IMR-90 (cell line): ENCODE measurements at regions not wholly inside any gene's neighbourhood (a gene's known extent, or its start where the extent isn't known, plus 50 kb on each side); places are given as distances from the start of the nearest gene placed in this dataset.

ENCODE experiments used
- ATAC-seq: fragments of 200-7000 bp; cut with Tn5 transposase; 2 replicates; pipeline ENCODE4 v1.9.1; 2020; ENCODE audit warnings: low read depth, mild to moderate bottlenecking, moderate library complexity
- BruUV-seq: library from RNA; stranded (reverse); fragments of 400-500 nt; replicated peaks from 2 replicates; lab custom pipeline; 2021; lab: Mats Ljungman, UMichigan
- CTCF ChIA-PET: fragments of 300-600 bp; formaldehyde crosslinking; extraction: SDS; loops from one replicate; lab custom pipeline; 2021; ENCODE audit warnings: antibody characterized with exemption; lab: Yijun Ruan, JAX
- POLR2A ChIA-PET: fragments of 300-600 bp; sonication (Branson Sonifier 250); formaldehyde crosslinking; loops from one replicate; lab custom pipeline; 2022; ENCODE audit warnings: antibody characterized with exemption; ENCODE audit not compliant: unreplicated experiment; lab: Charles Lee
- DNase-seq: peaks from one replicate; pipeline ENCODE4 v3.0.0; 2013
- H2AFZ ChIP-seq: replicated peaks from 2 replicates; pipeline ENCODE3; 2013; ENCODE audit warnings: low read length, mild to moderate bottlenecking; ENCODE audit not compliant: poor library complexity
- H2AK5ac ChIP-seq: 2 replicates; pipeline ENCODE4 v1.6.1; 2013; ENCODE audit warnings: low read depth, low read length, inconsistent platforms
- H2AK9ac ChIP-seq: replicated peaks from 2 replicates; pipeline ENCODE3; 2013; ENCODE audit warnings: mild to moderate bottlenecking, low read depth, low read length, moderate library complexity; ENCODE audit not compliant: poor library complexity
- H2BK120ac ChIP-seq: 2 replicates; pipeline ENCODE4 v1.6.1; 2013; ENCODE audit warnings: low read depth, low read length, inconsistent platforms
- H2BK15ac ChIP-seq: 3 replicates; pipeline ENCODE4 v1.6.1; 2013; ENCODE audit warnings: low read depth, low read length, inconsistent platforms
- H2BK20ac ChIP-seq: 2 replicates; pipeline ENCODE4 v1.6.1; 2013; ENCODE audit warnings: low read depth, mild to moderate bottlenecking, inconsistent platforms, low read length, moderate library complexity
- H2BK5ac ChIP-seq: 2 replicates; pipeline ENCODE4 v1.6.1; 2013; ENCODE audit warnings: mild to moderate bottlenecking, low read depth, low read length, inconsistent platforms; ENCODE audit not compliant: poor library complexity, severe bottlenecking
- H3K14ac ChIP-seq: replicated peaks from 2 replicates; pipeline ENCODE4 v1.6.1; 2013; ENCODE audit warnings: low read depth, low read length, inconsistent platforms
- H3K18ac ChIP-seq: 2 replicates; pipeline ENCODE4 v1.6.1; 2013; ENCODE audit warnings: low read depth, low read length, control low read depth
- H3K23ac ChIP-seq: 2 replicates; pipeline ENCODE4 v1.6.1; 2013; ENCODE audit warnings: low read depth, low read length, inconsistent platforms
- H3K27ac ChIP-seq: 2 replicates; pipeline ENCODE4 v1.5.1; 2013; ENCODE audit warnings: mild to moderate bottlenecking, control low read depth, low read length; ENCODE audit not compliant: insufficient read depth
- H3K27me3 ChIP-seq: 2 replicates; pipeline ENCODE4 v1.6.1; 2013; ENCODE audit warnings: low read length; ENCODE audit not compliant: control insufficient read depth, insufficient read depth
- H3K36me3 ChIP-seq: 2 replicates; pipeline ENCODE4 v1.6.1; 2013; ENCODE audit warnings: low read length, mixed read lengths; ENCODE audit not compliant: control insufficient read depth, insufficient read depth
- H3K4ac ChIP-seq: 2 replicates; pipeline ENCODE4 v1.6.1; 2013; ENCODE audit warnings: low read depth, low read length, inconsistent platforms
- H3K4me1 ChIP-seq: 2 replicates; pipeline ENCODE4 v1.6.1; 2013; ENCODE audit warnings: low read length, mixed read lengths; ENCODE audit not compliant: control insufficient read depth, insufficient read depth
- H3K4me2 ChIP-seq: 2 replicates; pipeline ENCODE4 v1.6.1; 2013; ENCODE audit warnings: low read depth, mild to moderate bottlenecking, control low read depth, low read length, moderate library complexity
- H3K4me3 ChIP-seq: 2 replicates; pipeline ENCODE4 v1.5.1; 2013; ENCODE audit warnings: low read depth, mild to moderate bottlenecking, control low read depth, low read length, moderate library complexity; ENCODE audit not compliant: insufficient read depth
- H3K56ac ChIP-seq: 2 replicates; pipeline ENCODE4 v1.6.1; 2013; ENCODE audit warnings: low read length, inconsistent platforms; ENCODE audit not compliant: insufficient read depth; ENCODE audit errors: extremely low read depth
- H3K79me1 ChIP-seq, 2 experiments: 2 replicates each; pipeline ENCODE4 v1.6.1; 2013; ENCODE audit warnings: low read length in 2 of 2, inconsistent platforms in 1 of 2, low read depth in 1 of 2
- H3K9ac ChIP-seq: 2 replicates; pipeline ENCODE4 v1.6.1; 2013; ENCODE audit warnings: low read depth, low read length, control low read depth
- H3K9me1 ChIP-seq: 2 replicates; pipeline ENCODE4 v1.6.1; 2013; ENCODE audit warnings: low read length, inconsistent platforms; ENCODE audit not compliant: insufficient read depth
- H3K9me3 ChIP-seq: 2 replicates; pipeline ENCODE4 v1.6.1; 2013; ENCODE audit warnings: low read length; ENCODE audit not compliant: control insufficient read depth, insufficient read depth
- H4K20me1 ChIP-seq: 2 replicates; pipeline ENCODE4 v1.6.1; 2013; ENCODE audit warnings: low read length, inconsistent platforms; ENCODE audit not compliant: insufficient read depth
- H4K5ac ChIP-seq: 2 replicates; pipeline ENCODE4 v1.6.1; 2013; ENCODE audit warnings: mild to moderate bottlenecking, low read depth, low read length, control low read depth
- H4K8ac ChIP-seq, 2 experiments: 2 replicates each; pipeline ENCODE4 v1.6.1; 2013; ENCODE audit warnings: low read depth in 2 of 2, low read length in 2 of 2, control low read depth in 1 of 2, inconsistent platforms in 1 of 2
- H4K91ac ChIP-seq: 2 replicates; pipeline ENCODE4 v1.6.1; 2013; ENCODE audit warnings: low read depth, low read length, inconsistent platforms; ENCODE audit not compliant: insufficient read depth
- dilution Hi-C: fragments of 300-500 bp; cut with HindIII; formaldehyde crosslinking; loops from one replicate; pipeline ENCODE4 v1.14.3; 2018; ENCODE audit warnings: low sequenced_read_pairs; ENCODE audit not compliant: unreplicated experiment
- in situ Hi-C: fragments of 300-500 bp; cut with MboI; formaldehyde crosslinking; loops from 3 replicates; pipeline ENCODE4 v1.14.3; 2019; ENCODE audit warnings: low sequenced_read_pairs, inconsistent platforms, mixed read lengths
- intact Hi-C: fragments of 100-400 bp; cut with micrococcal nuclease; formaldehyde crosslinking; loops from 2 replicates; pipeline ENCODE4 v1.10.0; 2022
- TF ChIP-seq, protein P1 (sequence below): conservative IDR thresholded peaks from 2 replicates; pipeline ENCODE4 v1.5.1; 2012; ENCODE audit warnings: mild to moderate bottlenecking, low read depth, low read length, improper control_type of control experiment

DNA sequence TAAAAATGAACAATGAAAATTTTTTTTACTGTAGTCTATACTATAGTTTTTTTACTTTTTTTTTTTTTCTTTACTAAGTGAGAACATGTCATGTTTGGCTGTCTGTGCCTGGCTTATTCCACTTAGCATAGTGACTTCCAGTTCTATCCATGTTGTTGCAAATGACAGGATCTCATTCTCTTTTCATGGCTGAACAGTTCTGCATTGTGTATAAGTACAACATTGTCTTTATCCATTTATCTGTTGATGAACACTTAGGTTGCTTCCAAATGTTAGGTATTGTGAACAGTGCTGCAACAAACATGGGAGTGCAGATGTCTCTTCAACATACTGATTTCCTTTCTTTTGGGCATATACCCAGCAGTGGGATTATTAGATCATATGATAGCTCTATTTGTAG is 88.1 kb upstream of the CCDC90B start:
- in situ Hi-C loops (no loop called here), intact Hi-C loops (no loop called here), dilution Hi-C loops (no loop called here)
- H2AK9ac ChIP-seq, result no peak overlapping the region
- H4K5ac ChIP-seq, result no peak overlapping the region
- H3K18ac ChIP-seq, result no peak overlapping the region
- no peak overlapping the region for H2AFZ ChIP-seq
- H3K27me3 ChIP-seq, result no peaks in the 10 kb centered on the region
- H3K23ac ChIP-seq, result no peak overlapping the region
- no peak overlapping the region for H2AK5ac ChIP-seq
- H2BK15ac ChIP-seq, result no peak overlapping the region
- no peak overlapping the region for H3K4me3 ChIP-seq
- no peaks in the 10 kb centered on the region for H3K79me1 ChIP-seq
- no peak for ATAC-seq
- H3K56ac ChIP-seq, result no peak overlapping the region
- ChIA-PET POLR2A (no interaction called here), CTCF (no interaction called here)
- no peak overlapping the region for H2BK5ac ChIP-seq
- DNase-seq, result no peak
- no TSS peak for BruUV-seq
- no peaks in the 10 kb centered on the region for H3K9me1 ChIP-seq
- no peak overlapping the region for H2BK120ac ChIP-seq
- H4K91ac ChIP-seq, result no peak overlapping the region
- H2BK20ac ChIP-seq, result no peak overlapping the region
- no peaks in the 10 kb centered on the region for H3K4me1 ChIP-seq
- TF ChIP-seq, protein P1, sequence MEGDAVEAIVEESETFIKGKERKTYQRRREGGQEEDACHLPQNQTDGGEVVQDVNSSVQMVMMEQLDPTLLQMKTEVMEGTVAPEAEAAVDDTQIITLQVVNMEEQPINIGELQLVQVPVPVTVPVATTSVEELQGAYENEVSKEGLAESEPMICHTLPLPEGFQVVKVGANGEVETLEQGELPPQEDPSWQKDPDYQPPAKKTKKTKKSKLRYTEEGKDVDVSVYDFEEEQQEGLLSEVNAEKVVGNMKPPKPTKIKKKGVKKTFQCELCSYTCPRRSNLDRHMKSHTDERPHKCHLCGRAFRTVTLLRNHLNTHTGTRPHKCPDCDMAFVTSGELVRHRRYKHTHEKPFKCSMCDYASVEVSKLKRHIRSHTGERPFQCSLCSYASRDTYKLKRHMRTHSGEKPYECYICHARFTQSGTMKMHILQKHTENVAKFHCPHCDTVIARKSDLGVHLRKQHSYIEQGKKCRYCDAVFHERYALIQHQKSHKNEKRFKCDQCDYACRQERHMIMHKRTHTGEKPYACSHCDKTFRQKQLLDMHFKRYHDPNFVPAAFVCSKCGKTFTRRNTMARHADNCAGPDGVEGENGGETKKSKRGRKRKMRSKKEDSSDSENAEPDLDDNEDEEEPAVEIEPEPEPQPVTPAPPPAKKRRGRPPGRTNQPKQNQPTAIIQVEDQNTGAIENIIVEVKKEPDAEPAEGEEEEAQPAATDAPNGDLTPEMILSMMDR, result no peak
- H3K14ac ChIP-seq, result no peak overlapping the region
- H3K4me2 ChIP-seq, result no peak overlapping the region
- H4K8ac ChIP-seq, result no peak overlapping the region
- H3K4ac ChIP-seq, result no peak overlapping the region
- no peak overlapping the region for H3K9ac ChIP-seq
- no peaks in the 10 kb centered on the region for H4K20me1 ChIP-seq
- H3K9me3 ChIP-seq, result no peaks in the 10 kb centered on the region
- H3K36me3 ChIP-seq, result no peaks in the 10 kb centered on the region
- H3K27ac ChIP-seq, result no peak overlapping the region
